ENCODE measurements at regions not wholly inside any gene's neighbourhood (a gene's known extent, or its start where the extent isn't known, plus 50 kb on each side); places are given as distances from the start of the nearest gene placed in this dataset.
"Not testable (repeated sequence)": the region's sequence is repeated elsewhere in the genome, so short reads cannot be mapped to it uniquely, and the experiment has no call there.

GRCh38 chr21:25254491-25255174 lies 352.6 kb downstream of the MRPL39 start:
- DNase-seq (ENCODE audit: low read depth in 1 of 2, low spot score in 1 of 2): no peak

DNA sequence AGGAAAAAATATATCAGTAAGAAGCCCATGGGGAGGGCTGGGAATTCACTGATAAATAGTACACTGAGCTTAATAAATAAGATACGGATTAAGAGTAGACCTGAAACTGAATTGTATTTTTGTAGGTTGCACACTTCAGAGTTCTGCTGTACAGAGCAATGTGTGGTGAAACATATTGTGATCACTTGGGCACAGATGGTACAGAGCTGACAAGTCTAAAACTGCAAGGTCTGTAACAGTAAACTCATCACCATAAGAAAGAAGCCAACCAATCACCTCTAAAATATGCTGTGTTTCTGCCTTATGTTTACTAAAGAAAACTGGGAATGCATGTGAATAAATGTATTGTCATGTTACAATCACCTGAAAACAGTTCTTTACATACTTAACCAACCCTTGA lies 360.7 kb downstream of the MRPL39 start:
- no peak for DNase-seq (ENCODE audit: low read depth in 1 of 2, low spot score in 1 of 2)

GRCh38 chr21:25244735-25245134 lies 362.5 kb downstream of the MRPL39 start:
- DNase-seq (ENCODE audit: low read depth in 1 of 2, low spot score in 1 of 2): no peak

DNA sequence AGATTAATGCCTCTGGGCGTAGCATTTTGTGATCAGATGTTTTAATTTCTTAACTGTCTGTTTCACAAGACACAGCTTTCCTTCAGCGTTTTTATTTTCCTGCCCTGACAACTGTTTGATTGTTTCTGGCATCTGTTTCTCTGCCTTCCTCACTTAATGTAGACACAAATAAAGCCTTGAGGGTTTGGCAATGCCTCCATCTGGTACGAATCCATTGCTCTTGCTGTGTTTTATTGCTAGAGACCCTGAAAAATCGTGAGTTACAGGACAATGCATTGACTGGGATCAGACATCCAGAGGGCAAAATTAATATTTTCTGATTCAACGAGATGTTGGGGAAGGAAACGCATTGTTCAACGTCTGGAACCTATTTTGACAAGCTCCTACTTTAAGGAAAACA lies 363.5 kb downstream of the MRPL39 start:
- DNase-seq (ENCODE audit: low read depth in 1 of 2, low spot score in 1 of 2): no peak

DNA sequence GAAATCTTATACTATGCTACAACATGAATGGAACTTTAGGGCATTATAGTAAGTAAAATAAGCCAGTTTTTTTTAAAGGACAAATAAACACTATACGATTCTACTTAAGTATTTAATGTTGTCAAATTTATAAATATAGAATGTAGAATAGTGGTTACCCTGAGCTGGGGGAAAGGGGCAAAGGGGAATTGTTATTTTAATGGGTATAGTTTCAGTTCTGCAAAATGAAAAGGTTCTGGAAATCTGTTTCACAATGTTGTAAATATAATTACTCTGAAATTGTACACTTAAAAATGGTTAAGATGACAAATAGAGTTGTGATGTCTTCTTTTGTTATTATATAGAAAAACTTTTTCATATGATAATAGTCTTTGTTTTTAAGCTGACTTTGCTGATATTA lies 366.3 kb downstream of the MRPL39 start:
- DNase-seq (ENCODE audit: low read depth in 1 of 2, low spot score in 1 of 2): no peak

- DNase-seq (ENCODE audit: low read depth in 1 of 2, low spot score in 1 of 2): no peak
Observed at GRCh38 chr21:25234857-25235801, 372.2 kb downstream of the MRPL39 start.

- DNase-seq (ENCODE audit: low read depth in 1 of 2, low spot score in 1 of 2): no peak
Observed at GRCh38 chr21:25220954-25221353, 386.3 kb downstream of the MRPL39 start.

- no peak for DNase-seq (ENCODE audit: low read depth in 1 of 2, low spot score in 1 of 2)
Observed at GRCh38 chr21:25220169-25220568, 387.1 kb downstream of the MRPL39 start.

GRCh38 chr21:25215698-25216384 lies 391.4 kb downstream of the MRPL39 start:
- no peak for DNase-seq (ENCODE audit: low read depth in 1 of 2, low spot score in 1 of 2)

GRCh38 chr21:25214676-25215075 lies 392.6 kb downstream of the MRPL39 start:
- no peak for DNase-seq (ENCODE audit: low read depth in 1 of 2, low spot score in 1 of 2)

- no peak for DNase-seq (ENCODE audit: low read depth in 1 of 2, low spot score in 1 of 2)
Observed at GRCh38 chr21:25199944-25200343, 407.3 kb downstream of the MRPL39 start.

DNA sequence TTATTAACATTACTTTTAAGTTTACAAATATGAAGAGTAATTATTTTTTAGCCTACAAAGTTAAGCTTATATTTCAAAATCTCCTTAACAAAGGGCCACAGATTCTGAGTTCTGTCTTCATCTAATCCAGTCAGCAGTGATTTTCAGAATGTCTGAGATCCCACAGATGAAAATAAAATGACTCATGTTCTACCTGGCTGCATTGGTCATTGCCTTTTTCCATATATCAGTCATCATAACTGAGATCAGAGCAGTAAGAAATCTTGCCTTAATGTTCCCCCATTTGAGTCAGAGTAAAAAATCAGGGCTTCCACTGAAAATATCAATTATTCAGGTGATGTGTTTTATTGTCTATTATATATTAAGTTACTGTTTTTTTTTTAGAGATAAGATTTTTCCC lies 416.1 kb downstream of the MRPL39 start:
- DNase-seq (ENCODE audit: low read depth in 1 of 2, low spot score in 1 of 2): no peak

GRCh38 chr21:25189497-25189896 lies 417.8 kb downstream of the MRPL39 start:
- no peak for DNase-seq (ENCODE audit: low read depth in 1 of 2, low spot score in 1 of 2)

DNA sequence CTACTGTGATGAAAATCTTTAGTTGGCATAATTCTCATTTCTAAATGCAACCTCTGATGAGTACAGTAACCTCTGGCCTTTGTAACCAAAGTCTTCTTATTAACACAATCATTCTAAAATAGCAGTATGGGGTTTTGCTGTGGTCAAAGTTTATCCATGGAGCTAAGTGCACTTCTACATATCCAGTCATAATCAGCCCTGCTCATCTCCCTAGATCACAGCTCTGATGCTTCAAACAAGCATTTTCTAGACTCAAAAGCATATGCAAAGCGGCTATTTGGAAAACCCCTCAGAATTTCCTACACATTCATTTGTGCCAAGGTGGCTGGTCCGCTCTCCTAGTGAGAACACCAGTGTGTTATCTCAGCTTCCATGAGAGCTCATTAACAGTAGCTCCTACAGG lies 418.6 kb downstream of the MRPL39 start:
- no peak for DNase-seq (ENCODE audit: low read depth in 1 of 2, low spot score in 1 of 2)

DNA sequence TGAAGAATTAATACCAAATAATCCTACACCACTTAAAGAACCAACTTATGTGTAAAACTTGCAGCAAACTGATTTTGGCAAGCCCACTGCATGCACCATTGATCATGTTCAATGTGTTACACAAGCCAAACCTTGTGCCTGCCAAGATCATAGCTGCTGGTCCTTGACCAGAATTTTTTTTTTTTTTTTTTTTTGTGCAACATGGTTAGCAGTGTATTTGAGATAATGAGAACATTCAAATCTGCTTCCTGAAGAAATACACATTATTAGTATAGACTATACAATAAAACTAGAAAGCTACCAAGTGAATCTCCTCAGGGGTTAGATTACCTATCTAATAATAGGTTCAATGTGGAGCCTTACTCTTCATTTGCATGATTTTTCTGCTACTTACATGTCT lies 421.0 kb downstream of the MRPL39 start:
- no peak for DNase-seq (ENCODE audit: low read depth in 1 of 2, low spot score in 1 of 2)

GRCh38 chr21:25183577-25183976 lies 423.7 kb downstream of the MRPL39 start:
- DNase-seq (ENCODE audit: low read depth in 1 of 2, low spot score in 1 of 2): no peak

- DNase-seq (ENCODE audit: low read depth in 1 of 2, low spot score in 1 of 2): not testable (repeated sequence)
Observed at GRCh38 chr21:25181690-25182089, 425.6 kb downstream of the MRPL39 start.

DNA sequence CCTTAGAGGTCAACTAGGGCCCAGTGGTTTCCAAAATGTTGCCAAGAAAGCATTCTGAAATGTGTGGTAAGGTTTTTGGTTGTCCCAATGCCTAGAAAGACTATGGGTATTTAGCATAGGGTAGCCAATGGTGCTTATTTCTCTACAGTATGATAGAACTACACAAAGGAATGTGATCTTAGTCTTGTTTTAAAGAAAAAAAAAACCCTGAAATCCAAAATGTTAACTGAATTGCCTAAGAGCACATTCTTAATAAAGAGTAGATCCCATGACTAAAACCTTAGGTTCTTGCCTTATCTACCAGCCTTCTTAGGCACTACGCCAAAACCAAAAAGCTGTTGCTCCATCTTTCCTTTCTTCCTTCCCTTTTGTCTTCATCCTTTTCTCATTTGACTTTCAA lies 428.2 kb downstream of the MRPL39 start:
- no peak for DNase-seq (ENCODE audit: low read depth in 1 of 2, low spot score in 1 of 2)

DNA sequence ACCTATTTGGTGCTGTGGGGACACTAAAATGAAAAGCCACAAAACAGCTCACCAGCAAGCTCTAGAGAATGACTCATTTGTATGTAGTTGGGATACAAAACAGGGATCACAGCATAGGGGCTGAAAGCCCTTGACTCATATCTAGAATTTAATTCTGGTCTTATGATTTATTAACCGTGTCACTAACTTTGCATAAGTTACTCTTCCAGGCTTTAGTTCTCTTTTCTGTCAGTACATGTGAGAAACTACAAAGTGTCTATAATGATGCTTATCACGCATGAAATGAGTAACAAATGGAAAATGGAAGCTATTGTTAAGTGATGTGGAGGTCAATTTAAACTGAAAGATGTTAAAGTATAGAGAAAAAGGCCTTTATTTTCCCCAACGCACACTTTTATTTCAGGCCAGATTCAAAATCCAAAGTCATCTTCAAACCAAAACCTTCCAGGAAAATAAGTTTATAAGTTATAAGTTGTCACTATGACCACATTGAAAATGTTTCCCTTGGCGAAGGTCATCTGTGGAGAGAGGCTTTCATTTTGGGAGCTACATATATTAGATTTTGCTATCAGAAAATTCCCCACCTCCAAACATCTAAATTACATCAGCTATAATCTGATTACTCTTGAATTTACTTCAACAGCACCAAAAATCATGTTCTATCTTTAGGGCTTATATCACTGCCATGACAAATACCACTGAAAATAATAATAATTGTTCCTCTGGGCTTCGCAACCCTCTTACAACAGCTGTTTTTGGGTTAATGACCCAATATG lies 430.5 kb downstream of the MRPL39 start:
- no peak for DNase-seq (ENCODE audit: low read depth in 1 of 2, low spot score in 1 of 2)

DNA sequence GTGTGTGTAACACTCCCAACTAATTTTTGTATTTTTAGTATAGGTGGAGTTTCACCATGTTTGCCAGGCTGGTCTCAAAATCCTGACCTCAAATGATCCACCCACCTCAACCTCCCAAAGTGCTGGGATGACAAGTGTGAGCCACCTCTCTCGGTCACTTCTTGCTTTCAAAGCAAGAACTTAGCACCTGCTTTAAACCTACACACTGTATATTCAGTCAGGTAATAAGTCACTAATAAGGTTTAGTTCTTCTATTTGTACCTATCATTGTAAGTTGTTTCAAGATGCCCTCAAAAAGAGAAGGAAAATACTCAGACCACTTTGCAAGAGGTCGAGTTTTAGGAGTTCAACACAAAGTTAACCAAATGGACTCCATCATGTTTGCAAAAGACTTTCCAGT lies 431.3 kb downstream of the MRPL39 start:
- no peak for DNase-seq (ENCODE audit: low read depth in 1 of 2, low spot score in 1 of 2)

GRCh38 chr21:25171438-25171837 lies 435.8 kb downstream of the MRPL39 start:
- no peak for DNase-seq (ENCODE audit: low read depth in 1 of 2, low spot score in 1 of 2)

Data from activated T-helper 1 cell treated with anti-CD3 and anti-CD28 coated beads, Interleukin-2, amount 50 U/mL, for 16 hours (primary cell).